D341Med (cell line): ENCODE measurements at regions not wholly inside any gene's neighbourhood (a gene's known extent, or its start where the extent isn't known, plus 50 kb on each side); places are given as distances from the start of the nearest gene placed in this dataset.
A peak's percentile ranks its signal among the peaks of the same experiment; 100 is the strongest.
"Not testable (repeated sequence)": the region's sequence is repeated elsewhere in the genome, so short reads cannot be mapped to it uniquely, and the experiment has no call there.

Source experiments
- DNase-seq: peaks from one replicate; pipeline ENCODE4 v3.0.0; 2012; ENCODE audit warnings: low spot score

DNA sequence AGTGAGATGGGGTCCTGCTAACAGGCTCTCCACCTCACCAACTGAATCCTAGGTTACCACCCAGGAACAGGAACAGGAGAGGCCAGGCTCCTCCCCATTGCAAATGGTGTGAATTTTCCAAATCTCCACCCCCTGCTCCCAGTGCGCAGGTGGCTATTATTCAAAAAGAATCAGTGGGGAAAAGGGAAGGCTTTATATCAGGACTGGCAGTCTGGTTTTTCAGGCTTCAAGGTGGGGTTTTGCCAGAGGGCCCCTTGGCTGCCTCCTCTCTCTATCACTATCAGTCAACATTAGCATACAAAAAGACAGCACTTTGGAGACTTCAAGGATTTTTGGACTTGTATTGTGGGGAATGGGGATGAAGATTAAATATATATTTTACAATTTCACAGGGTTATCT, 1817.6 kb upstream of the C9orf72 start:
- DNase-seq, result no peak

- DNase-seq, result no peak
Measured at GRCh38 chr9:29393064-29393463, 1819.8 kb upstream of the C9orf72 start.

- DNase-seq, result no peak
Measured at GRCh38 chr9:29394855-29395254, 1821.6 kb upstream of the C9orf72 start.

DNA sequence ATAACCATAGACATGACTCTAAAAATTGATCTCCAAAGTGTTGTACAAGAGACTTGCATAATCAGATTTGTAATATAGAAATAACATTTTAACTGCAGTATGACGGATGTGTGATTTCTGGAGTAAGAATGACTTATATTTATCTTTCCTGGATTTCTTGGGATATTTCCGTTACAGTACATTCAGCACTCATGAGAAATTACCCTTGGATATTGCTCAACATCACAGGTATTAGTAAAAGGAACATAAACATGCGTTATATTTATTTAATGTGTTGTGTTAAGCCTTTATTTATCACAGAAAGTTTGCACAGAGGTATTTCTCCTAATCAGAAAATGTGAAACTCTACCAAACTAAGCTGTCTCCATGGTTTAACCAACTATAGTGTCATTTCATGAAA, 1823.9 kb upstream of the C9orf72 start:
- DNase-seq, result no peak

DNA sequence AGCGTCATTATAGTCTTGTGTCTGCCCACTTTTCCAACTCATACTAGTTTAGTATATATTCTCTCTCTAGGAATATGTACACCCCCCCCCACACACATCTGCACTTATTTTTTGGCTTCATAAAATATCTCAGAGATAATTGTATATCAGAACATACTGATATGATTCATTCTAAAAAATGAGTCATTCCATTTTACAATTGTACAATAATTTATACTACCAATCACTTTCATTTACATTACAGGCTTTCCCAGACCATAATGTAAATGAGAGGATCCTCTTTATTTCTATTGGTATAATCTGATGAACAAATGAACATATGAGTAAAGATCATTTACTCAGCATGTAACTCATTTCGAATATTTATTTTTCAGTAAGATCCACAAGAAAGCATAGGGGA, 1842.9 kb upstream of the C9orf72 start:
- no peak for DNase-seq

- DNase-seq, result no peak
Measured at GRCh38 chr9:29422438-29422837, 1849.2 kb upstream of the C9orf72 start.

DNA sequence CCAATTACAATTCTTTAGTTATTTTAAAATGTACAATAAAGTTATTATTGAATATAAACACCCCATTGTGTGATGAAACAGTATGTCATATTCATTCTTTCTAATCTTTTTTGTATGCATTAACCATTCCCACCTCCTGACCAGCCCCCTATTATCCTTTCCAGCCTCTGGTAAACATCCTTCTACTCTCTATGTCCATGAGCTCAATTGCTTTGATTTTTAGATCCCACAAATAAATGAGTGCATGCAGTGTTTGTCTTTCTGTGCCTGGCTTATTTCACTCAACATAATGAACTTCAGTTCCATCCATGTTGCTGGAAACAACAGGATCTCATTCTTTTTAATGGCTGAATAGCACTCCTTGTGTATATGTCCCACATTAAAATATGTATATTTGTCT, 1858.9 kb upstream of the C9orf72 start:
- DNase-seq, result no peak

DNA sequence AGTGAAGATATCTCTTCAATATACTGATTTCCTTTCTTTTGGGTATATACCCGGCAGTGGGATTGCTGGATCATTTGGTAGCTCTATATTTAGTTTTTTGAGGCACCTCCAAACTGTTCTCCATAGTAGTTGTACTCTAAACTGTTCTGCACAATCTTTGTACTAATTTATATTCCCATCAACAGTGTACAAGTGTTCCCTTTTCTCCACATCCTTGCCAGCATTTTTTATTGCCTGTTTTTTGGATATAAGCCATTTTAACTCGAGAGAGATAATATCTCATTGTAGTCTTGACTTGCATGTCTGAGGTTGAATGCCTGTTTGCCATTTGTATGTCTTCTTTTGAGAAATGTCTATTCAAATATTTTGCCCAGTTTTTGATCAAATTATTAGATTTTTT, 1859.4 kb upstream of the C9orf72 start:
- DNase-seq, result not testable (repeated sequence)

DNA sequence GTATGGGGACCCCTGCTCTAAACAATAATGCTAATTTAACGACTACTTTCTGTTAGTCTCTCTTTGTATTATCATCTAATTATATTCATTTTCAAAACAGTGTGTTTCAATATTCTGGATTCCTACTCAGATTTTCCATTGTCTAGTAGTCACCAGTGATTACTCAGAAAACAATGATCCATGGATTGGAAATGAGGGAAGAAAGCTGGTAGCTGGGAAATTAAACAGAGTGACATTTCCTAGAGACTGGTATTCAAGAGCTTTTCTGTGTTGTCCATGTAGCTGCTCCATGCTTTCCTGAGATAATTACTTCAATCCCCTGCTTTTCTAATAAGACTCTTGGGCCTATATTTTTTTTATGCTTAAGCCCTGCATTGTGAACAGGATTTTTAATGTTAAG, 1862.1 kb upstream of the C9orf72 start:
- DNase-seq, result no peak

DNA sequence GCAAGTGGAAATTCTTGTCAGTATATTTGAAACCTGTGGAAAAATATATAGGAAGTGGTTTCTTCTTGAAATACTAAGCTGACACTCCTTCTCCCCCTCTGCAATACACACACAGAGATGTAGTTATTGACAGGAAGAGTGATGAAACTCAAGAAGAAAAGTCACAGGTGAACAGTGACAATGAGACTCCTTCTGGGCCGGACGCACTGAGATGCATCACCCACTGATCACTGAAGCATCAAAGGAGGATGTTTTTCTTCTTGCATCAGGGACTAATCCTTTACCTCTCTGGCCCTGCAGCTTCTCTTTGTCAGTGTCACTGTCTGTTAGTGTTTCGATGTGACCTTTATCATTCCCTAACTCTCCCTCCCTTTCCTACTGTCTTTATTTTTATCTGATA, 1864.2 kb upstream of the C9orf72 start:
- no peak for DNase-seq

DNA sequence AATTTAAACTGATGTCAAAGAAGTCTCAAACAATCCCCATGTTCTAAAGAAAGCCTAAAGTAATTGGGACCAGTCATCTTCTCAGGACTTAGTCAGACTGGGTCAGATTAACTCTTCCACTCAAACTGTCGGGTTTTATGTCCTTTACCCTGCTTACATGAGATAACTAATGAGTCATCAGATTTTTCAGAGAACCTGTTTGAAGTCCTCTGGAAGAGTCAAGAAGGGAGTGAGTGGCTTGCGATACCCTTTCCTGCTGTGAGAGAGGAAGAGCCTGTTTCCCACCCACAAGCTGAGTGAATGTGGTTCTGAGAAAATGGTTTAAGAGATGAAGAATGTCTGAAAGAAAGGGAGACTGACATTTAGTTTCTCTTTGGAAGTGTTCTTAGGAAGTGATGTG, 1866.7 kb upstream of the C9orf72 start:
- DNase-seq, result no peak

- no peak for DNase-seq
Measured at GRCh38 chr9:29440449-29440848, 1867.2 kb upstream of the C9orf72 start.

DNA sequence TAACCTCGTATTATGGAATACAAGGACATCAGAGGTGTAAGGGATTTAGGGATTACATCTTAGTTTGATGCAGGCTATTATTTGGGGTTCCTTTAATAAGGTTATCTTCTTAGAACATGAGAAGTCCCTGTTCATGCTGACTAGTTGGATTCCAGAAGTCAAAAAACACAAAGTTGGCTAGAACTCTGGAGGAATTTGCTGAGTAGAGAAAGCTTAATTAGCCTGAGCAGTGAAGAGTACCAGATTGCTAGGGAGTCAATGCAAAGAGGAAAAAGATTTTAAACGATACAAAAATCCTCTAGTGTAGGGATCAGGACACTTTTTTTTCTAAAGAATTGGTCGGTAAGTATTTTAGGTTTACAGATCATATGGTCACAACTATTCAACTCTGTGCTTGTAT, 1872.5 kb upstream of the C9orf72 start:
- no peak for DNase-seq

DNA sequence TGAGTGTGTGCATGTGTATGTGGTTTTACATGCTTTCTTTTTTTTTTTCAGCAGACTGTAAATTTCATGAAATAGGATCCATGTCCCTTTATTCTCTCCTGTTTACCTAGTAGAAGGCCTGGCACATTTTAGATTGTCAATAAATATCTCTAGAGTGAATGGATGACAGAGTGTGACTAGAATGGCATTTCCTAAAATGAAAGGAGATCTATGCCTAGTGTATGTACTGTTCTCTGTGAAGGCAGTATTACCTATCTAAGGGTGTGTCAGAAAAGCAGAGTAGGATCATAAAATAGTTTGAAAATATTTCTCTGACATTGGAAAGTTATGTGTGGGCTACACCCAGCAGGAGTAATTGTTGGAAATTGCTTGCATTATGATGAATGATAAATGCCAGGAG, 1876.0 kb upstream of the C9orf72 start:
- no peak for DNase-seq

DNA sequence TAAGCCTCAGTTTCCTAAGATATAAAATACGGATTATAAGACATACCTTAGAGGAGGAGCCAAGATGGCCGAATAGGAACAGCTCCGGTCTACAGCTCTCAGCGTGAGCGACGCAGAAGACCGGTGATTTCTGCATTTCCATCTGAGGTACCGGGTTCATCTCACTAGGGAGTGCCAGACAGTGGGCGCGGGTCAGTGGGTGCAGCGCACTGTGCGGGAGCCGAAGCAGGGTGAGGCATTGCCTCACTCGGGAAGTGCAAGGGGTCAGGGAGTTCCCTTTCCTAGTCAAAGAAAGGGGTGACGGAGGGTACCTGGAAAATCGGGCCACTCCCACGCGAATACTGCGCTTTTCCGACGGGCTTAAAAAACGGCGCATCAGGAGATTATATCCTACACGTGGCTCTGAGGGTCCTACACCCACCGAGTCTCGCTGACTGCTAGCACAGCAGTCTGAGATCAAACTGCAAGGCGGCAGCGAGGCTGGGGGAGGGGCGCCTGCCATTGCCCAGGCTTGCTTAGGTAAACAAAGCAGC, 1877.1 kb upstream of the C9orf72 start:
- not testable (repeated sequence) for DNase-seq

DNA sequence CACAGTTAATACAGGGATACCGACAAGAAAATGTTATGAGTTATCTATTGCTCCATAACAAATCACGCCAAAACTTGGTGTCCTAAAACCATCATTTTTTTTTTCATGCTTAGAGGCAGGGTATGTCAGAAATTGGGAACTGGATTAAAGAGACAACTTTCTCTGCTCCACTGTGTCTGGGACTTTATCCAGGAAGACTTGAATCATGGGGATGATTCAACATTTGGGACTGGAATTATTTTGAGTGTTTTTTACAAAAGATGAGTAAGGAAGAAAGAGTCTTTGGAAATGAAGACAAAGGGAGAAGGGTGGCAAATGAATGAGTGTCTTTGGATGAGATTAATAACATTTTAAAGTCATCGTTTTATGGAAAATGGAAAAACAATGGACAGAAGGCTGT, 1883.7 kb upstream of the C9orf72 start:
- DNase-seq, result no peak

DNA sequence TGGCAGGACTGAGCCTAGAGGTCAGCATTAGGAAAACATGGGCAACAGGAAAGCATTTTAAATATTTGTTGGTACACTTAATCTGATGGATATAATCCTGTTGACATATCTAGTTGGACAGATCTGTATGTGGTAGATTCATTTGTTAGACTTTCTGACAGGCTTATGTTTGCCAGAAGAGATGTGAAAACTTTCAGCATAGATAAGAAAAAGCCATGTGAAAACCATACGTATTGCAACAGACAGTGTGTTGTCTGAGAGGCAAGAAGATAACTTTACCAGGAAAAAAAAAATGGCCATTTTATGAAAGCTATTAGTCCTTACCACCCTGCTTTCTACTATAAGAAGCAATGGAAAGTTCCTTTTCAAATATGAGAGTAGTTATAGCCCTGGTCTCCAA, 1902.2 kb upstream of the C9orf72 start:
- DNase-seq, result no peak

GRCh38 chr9:29511680-29512079, 1938.4 kb upstream of the C9orf72 start:
- DNase-seq, result no peak

- peak; percentile 20 for DNase-seq
Measured at GRCh38 chr9:29514336-29514735, 1941.1 kb upstream of the C9orf72 start.

DNA sequence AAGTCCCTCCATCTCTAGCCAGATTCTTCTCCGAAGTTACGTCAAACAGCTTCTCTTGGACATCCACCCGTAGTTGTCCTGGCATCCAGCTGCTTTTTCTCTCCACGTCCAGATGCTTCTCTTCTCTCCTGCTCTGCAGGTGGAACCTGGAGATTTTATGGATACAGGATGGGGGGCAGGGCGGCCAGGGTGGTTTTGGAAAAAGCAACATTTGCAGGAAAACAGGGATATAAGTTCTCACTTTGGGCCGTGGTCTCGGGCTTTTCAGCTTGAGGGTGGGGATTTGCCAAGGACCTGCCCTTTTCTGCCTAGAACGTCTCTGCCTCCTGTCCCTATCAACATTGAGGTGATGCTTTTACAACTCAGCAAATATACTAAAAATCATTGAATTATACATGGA, 1941.6 kb upstream of the C9orf72 start:
- no peak for DNase-seq

- no peak for DNase-seq
Measured at GRCh38 chr9:29548436-29548835, 1975.2 kb upstream of the C9orf72 start.

DNA sequence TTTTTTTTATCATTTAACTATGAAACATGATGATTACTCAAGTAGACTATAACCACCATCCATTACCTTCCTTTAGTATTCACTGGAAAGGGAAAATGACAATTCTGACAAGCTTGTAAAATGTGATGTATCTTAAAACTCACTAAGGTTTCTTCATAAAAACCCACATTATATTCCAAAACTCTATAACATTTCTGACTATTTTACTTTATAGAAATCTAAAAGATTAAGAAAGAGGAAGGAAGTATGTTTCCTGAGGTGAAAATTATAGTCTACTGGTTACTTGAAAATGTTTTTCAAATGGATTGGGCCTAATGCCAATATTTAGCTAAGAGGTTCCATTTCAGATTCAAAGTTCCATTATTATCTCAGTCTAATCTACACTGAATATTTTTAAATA, 1982.2 kb upstream of the C9orf72 start:
- no peak for DNase-seq

GRCh38 chr9:29556317-29556716, 1983.0 kb upstream of the C9orf72 start:
- no peak for DNase-seq

DNA sequence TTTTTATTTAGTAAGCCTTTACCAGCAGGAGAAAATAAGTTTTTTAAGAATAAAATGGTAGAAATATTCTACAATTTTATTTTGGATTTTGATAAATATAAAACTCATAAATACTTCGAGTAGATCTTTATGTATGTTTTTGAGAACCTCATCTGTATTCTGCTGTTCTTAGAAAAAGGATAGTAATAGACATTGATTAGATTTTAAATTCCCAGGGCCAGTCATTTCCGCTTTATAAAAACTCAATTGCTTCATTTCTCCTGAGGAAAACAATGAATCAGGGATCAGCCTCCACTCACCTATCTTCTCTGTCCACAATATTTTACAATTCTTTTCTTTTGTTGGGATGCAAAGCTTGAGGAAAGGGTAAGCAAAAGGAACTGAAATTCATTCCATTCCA, 1983.5 kb upstream of the C9orf72 start:
- no peak for DNase-seq

DNA sequence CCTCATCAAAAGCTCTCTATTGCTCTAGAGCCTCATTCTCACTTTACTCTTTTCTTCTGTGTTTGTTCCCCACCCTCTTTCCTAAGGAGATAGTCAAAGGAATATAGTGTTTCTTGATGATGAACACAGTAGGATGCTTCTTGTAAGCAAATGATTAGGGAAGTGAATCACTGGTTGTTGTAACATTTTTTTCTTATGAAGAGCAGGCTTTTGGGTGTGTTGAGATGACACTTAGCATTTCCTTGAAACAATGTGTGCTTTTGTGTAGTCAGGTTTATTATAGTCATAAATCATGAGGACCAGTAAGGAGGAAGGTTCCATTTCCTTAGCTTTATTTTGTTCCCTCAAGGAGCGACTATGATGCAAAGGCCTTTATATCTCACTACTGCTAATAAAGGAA, 1991.3 kb upstream of the C9orf72 start:
- DNase-seq, result no peak
